HG03575 (cell line): ENCODE measurements at regions not wholly inside any gene's neighbourhood (a gene's known extent, or its start where the extent isn't known, plus 50 kb on each side); places are given as distances from the start of the nearest gene placed in this dataset.

Experiments used
- ATAC-seq: cut with Tn5 transposase; IDR thresholded peaks from one replicate; pipeline ENCODE4 v1.9.1; 2021; ENCODE audit not compliant: unreplicated experiment, insufficient number of reproducible peaks, low FRiP score; ENCODE audit errors: extremely low read depth

DNA sequence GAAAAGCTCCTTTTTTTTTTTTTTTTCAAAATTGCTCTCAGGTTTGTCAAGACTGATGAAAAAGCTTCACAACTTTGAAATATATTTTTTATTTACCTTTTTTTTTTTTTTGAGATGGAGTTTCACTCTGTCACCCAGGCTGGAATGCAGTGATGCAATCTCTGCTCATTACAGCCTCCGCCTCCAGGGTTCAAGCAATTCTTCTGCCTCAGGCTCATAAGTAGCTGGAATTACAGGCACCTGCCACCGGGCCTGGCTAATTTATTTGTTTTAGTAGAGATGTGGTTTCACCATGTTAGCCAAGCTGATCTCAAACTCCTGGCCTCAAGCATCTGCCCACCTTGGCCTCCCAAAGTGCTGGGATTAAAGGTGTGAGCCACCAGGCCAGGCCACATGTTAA, 1515.0 kb downstream of the OTOL1 start:
- ATAC-seq: no peak

- ATAC-seq: no peak
Measured at GRCh38 chr3:163016251-163016650, 1519.6 kb downstream of the OTOL1 start.

- no peak for ATAC-seq
Measured at GRCh38 chr3:163018067-163018466, 1521.5 kb downstream of the OTOL1 start.

GRCh38 chr3:163018664-163019063, 1522.1 kb downstream of the OTOL1 start:
- no peak for ATAC-seq

- no peak for ATAC-seq
Measured at GRCh38 chr3:163019260-163019659, 1522.7 kb downstream of the OTOL1 start.

DNA sequence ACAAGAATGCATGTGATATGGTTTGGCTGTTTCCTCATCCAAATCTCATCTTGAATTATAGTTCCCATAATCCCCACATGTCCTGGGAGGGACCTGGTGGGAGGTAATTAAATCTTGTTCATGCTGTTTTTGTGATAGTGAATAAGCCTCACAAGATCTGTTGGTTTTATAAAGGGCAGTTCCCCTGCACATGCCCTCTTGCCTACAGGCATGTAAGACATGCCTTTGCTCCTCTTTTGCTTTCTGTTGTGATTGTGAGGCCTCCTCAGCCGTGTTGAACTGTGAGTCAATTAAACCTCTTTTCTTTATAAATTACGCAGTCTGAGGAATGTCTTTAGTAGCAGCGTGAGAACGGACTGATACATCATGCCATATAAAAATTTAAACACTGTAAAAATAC, 1537.0 kb downstream of the OTOL1 start:
- ATAC-seq: no peak

- ATAC-seq: no peak
Measured at GRCh38 chr3:163039636-163040035, 1543.0 kb downstream of the OTOL1 start.

- no peak for ATAC-seq
Measured at GRCh38 chr3:163043074-163043473, 1546.5 kb downstream of the OTOL1 start.

DNA sequence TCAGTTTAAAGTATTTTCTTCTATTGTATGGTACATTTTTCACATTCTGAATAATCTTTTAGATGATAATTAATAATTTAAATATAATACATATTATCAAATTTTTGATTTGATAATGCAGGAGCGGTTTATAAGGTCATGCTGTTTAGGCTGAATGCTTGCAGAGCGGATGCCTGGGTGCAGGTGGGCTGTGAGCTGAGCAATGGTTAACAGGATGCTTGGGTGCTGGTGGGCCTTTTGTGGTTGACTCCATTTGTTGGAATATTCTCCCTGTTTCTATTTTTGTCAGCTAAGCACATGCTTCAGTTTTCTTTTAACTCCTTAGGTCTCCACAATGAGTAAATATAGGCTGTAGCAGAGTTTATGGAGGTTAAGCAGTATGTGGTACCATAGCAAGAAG, 1549.3 kb downstream of the OTOL1 start:
- ATAC-seq: no peak

- no peak for ATAC-seq
Measured at GRCh38 chr3:163048881-163049280, 1552.3 kb downstream of the OTOL1 start.

DNA sequence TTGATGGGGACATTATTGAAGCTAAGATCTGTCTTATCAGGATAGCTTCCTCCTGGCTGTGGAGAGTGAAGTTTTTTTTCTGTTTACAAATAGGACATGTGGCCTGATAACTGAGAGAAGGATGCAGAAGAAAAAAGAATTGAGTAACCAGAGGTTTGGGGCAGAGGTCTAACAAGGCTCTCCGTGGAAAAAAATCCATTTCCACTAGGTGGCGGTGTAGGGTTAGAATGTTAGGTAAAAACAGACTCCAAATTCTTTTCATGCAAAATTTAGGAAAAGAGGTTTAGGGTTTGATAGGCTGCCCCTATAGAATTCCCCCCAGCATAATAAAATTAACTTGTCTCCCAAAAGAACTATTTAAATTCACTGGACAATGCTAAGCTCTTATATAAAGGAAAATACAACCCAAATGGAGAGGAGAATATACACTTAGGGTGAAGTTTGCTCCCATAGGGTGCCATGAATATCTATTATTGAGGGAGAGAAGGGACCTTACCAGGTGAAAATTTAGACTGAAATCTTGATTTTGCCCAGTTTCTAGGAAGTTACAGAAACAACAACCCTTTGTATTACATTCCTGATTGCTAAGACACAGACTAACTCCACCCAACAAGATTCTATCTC, 1560.4 kb downstream of the OTOL1 start:
- ATAC-seq: no peak

GRCh38 chr3:163058031-163058854, 1561.6 kb downstream of the OTOL1 start:
- ATAC-seq: no peak

DNA sequence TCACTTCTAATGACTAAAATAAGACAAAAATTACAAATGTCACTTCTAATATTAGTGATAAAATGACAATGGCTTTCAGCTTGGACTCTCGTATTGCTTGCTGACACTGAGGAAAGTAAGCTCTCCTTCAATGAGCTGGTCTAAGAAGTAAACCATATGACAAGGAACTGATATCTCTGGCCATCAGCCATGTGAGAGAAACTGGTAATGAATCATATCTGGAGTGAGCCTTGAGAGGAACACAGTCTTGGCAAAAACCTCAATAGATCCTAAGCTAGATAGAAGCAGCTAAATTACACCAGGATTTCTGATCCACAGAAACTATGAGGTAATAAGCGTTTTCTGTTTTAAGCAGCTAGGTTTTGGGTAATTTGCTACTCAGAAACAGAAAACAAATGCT, 1575.1 kb downstream of the OTOL1 start:
- no peak for ATAC-seq
